Skeletal muscle tissue (tissue), 3 donors: ENCODE measurements at regions not wholly inside any gene's neighbourhood (a gene's known extent, or its start where the extent isn't known, plus 50 kb on each side); places are given as distances from the start of the nearest gene placed in this dataset.

ENCODE experiments used
- H3K27ac ChIP-seq: one replicate; pipeline ENCODE4 v1.7.0; 2013; ENCODE audit warnings: mild to moderate bottlenecking, low read depth, low read length, inconsistent platforms
- H3K27me3 ChIP-seq, 3 donors: one replicate each; pipeline ENCODE4 v1.7.0; 2013; ENCODE audit warnings: low read length in 3 of 3; ENCODE audit not compliant: control insufficient read depth in 3 of 3, insufficient read depth in 3 of 3
- H3K36me3 ChIP-seq, 3 donors: one replicate each; pipeline ENCODE4 v1.7.0; 2013; ENCODE audit warnings: low read length in 3 of 3; ENCODE audit not compliant: control insufficient read depth in 3 of 3, insufficient read depth in 3 of 3
- H3K4me1 ChIP-seq, 3 donors: one replicate each; pipeline ENCODE4 v1.7.0; 2013; ENCODE audit warnings: low read length in 3 of 3, mild to moderate bottlenecking in 3 of 3; ENCODE audit not compliant: control insufficient read depth in 3 of 3, insufficient read depth in 3 of 3
- H3K4me3 ChIP-seq, 3 donors: one replicate each; pipeline ENCODE4 v1.7.0; 2013; ENCODE audit warnings: low read length in 3 of 3
- H3K9ac ChIP-seq, 3 donors: one replicate each; pipeline ENCODE4 v1.7.0; 2013; ENCODE audit warnings: low read length in 3 of 3, mild to moderate bottlenecking in 3 of 3, moderate library complexity in 2 of 3, low read depth in 1 of 3
- H3K9me3 ChIP-seq, 3 donors: one replicate each; pipeline ENCODE4 v1.7.0; 2013; ENCODE audit warnings: low read length in 3 of 3; ENCODE audit not compliant: control insufficient read depth in 3 of 3
- donor health status: Osteomylitis.

- no peaks in the 10 kb centered on the region for H3K27me3 ChIP-seq
- no peak overlapping the region for H3K27ac ChIP-seq
- H3K4me1 ChIP-seq, result peaks cover 6 to 7% (median 6%) of the 10 kb centered on the region in 3 donors
- H3K9ac ChIP-seq, result no peak overlapping the region
- no peak overlapping the region for H3K4me3 ChIP-seq
- no peaks in the 10 kb centered on the region for H3K9me3 ChIP-seq
- no peaks in the 10 kb centered on the region for H3K36me3 ChIP-seq
Observed at GRCh38 chr20:57826666-57827287, 117.0 kb upstream of the PMEPA1 start.

- H3K27ac ChIP-seq, result no peak overlapping the region
- peaks cover 0 to 12% (median 8%) of the 10 kb centered on the region in 3 donors for H3K27me3 ChIP-seq
- H3K9ac ChIP-seq, result no peak overlapping the region
- no peak overlapping the region for H3K4me3 ChIP-seq
- H3K36me3 ChIP-seq, result no peaks in the 10 kb centered on the region
- no peaks in the 10 kb centered on the region for H3K9me3 ChIP-seq
- H3K4me1 ChIP-seq, result no peaks in the 10 kb centered on the region
Observed at GRCh38 chr20:57824909-57825308, 115.1 kb upstream of the PMEPA1 start.

- Histone ChIP-seq H3K4me3 (no peak overlapping the region), H3K27ac (no peak overlapping the region), H3K9me3 (no peaks in the 10 kb centered on the region), H3K4me1 (no peaks in the 10 kb centered on the region), H3K9ac (no peak overlapping the region), H3K27me3 (peaks cover 0 to 20% (median 12%) of the 10 kb centered on the region in 3 donors), H3K36me3 (no peaks in the 10 kb centered on the region)
Observed at GRCh38 chr20:57821935-57822334, 112.1 kb upstream of the PMEPA1 start.

- H3K4me1 ChIP-seq, result no peaks in the 10 kb centered on the region
- H3K9me3 ChIP-seq, result no peaks in the 10 kb centered on the region
- H3K4me3 ChIP-seq, result no peak overlapping the region
- H3K27ac ChIP-seq, result no peak overlapping the region
- H3K9ac ChIP-seq, result no peak overlapping the region
- H3K27me3 ChIP-seq, result peaks cover 0 to 20% (median 12%) of the 10 kb centered on the region in 3 donors
- H3K36me3 ChIP-seq, result no peaks in the 10 kb centered on the region
Observed at GRCh38 chr20:57819691-57820380, 110.0 kb upstream of the PMEPA1 start.

GRCh38 chr20:57819291-57819690, 109.5 kb upstream of the PMEPA1 start:
- no peak overlapping the region for H3K4me3 ChIP-seq
- no peaks in the 10 kb centered on the region for H3K36me3 ChIP-seq
- H3K4me1 ChIP-seq, result no peaks in the 10 kb centered on the region
- H3K27ac ChIP-seq, result no peak overlapping the region
- H3K9ac ChIP-seq, result no peak overlapping the region
- H3K27me3 ChIP-seq, result peaks cover 0 to 20% (median 12%) of the 10 kb centered on the region in 3 donors
- H3K9me3 ChIP-seq, result no peaks in the 10 kb centered on the region

GRCh38 chr20:57818418-57819181, 108.8 kb upstream of the PMEPA1 start:
- Histone ChIP-seq H3K4me1 (no peaks in the 10 kb centered on the region), H3K27ac (no peak overlapping the region), H3K27me3 (peaks cover 0 to 20% (median 12%) of the 10 kb centered on the region in 3 donors), H3K36me3 (no peaks in the 10 kb centered on the region), H3K4me3 (no peak overlapping the region), H3K9me3 (no peaks in the 10 kb centered on the region), H3K9ac (no peak overlapping the region)

GRCh38 chr20:57815405-57815804, 105.6 kb upstream of the PMEPA1 start:
- no peaks in the 10 kb centered on the region for H3K36me3 ChIP-seq

GRCh38 chr20:57814529-57814928, 104.7 kb upstream of the PMEPA1 start:
- Histone ChIP-seq H3K9ac (no peak overlapping the region), H3K4me3 (no peak overlapping the region), H3K9me3 (no peaks in the 10 kb centered on the region), H3K4me1 (peaks cover 9 to 24% (median 12%) of the 10 kb centered on the region in 3 donors), H3K36me3 (no peaks in the 10 kb centered on the region), H3K27ac (no peak overlapping the region), H3K27me3 (peaks cover 0 to 4% (median 2%) of the 10 kb centered on the region in 3 donors)

More at GRCh38 chr20:57815405-57815804, 105.6 kb upstream of the PMEPA1 start:
- Histone ChIP-seq H3K27ac (no peak overlapping the region), H3K9ac (no peak overlapping the region), H3K27me3 (peaks cover 0 to 13% (median 6%) of the 10 kb centered on the region in 3 donors), H3K4me1 (peaks cover 6 to 21% (median 10%) of the 10 kb centered on the region in 3 donors), H3K9me3 (no peaks in the 10 kb centered on the region), H3K4me3 (no peak overlapping the region)

GRCh38 chr20:57813509-57814269, 103.9 kb upstream of the PMEPA1 start:
- H3K27ac ChIP-seq, result no peak overlapping the region
- H3K4me1 ChIP-seq, result peaks cover 9 to 24% (median 12%) of the 10 kb centered on the region in 3 donors
- H3K4me3 ChIP-seq, result no peak overlapping the region
- H3K9ac ChIP-seq, result no peak overlapping the region
- no peaks in the 10 kb centered on the region for H3K27me3 ChIP-seq
- H3K36me3 ChIP-seq, result no peaks in the 10 kb centered on the region
- no peaks in the 10 kb centered on the region for H3K9me3 ChIP-seq
